HG02943 (cell line): ENCODE measurements at regions not wholly inside any gene's neighbourhood (a gene's known extent, or its start where the extent isn't known, plus 50 kb on each side); places are given as distances from the start of the nearest gene placed in this dataset.
"Not testable (repeated sequence)": the region's sequence is repeated elsewhere in the genome, so short reads cannot be mapped to it uniquely, and the experiment has no call there.

Source experiments
- ATAC-seq: cut with Tn5 transposase; IDR thresholded peaks from one replicate; pipeline ENCODE4 v1.9.1; 2021; ENCODE audit warnings: mild to moderate bottlenecking, low read depth, moderate library complexity; ENCODE audit not compliant: unreplicated experiment

DNA sequence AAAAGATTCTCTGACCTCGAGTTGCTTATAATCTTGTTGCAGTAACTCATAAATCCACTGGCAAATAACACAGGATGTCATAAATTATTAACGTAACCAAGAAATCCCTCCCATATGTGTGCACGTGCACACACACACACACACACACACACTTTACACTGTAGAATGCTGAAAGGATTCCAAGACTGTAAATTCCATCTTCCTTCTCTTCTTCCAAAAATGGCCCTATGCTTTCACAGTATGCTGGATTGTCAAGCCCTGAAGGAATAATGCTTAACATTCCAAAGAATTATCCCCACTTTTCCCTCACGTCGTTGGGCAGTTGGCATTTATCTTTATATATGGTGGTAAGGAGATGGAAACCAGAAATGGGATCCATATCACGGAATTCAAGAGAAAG is 117.5 kb upstream of the CRIM1 start:
- ATAC-seq: no peak

DNA sequence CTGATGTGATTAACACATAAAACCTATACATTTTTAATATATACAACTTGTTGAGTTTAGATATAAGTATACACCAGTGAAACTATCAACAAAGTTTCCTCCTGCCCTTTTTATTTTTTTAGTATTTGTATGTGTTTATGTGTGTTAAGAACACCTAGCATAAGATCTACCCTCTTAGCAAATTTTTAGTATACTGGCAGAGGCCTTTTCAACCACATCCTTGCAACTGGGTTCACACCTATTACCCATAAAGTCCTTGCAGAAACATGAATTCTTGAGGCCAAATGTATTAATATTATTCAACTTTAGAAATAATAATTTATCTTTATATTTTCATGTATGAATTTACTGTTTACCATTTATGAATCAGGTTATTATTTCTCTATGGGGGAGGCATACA is 119.7 kb upstream of the CRIM1 start:
- no peak for ATAC-seq

DNA sequence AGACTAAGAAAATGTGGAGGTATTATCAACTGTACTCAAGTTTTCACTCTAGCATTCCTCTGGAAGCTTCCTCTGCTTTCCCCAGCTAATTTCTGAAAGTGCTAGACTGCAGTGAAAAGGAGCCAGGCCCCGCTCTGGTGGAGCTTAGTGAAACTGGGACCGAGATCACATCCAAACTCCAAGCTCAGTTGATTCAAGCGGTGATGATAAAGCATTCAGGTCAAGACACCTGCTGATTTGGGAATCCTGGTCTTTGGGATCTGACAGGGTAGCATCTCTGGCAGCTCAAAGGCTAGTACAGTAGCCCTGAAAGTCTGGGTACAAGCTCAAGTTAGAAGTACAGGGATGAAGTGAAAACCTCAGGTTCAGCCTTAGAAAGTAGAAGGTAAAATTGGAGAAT is 120.2 kb upstream of the CRIM1 start:
- ATAC-seq: no peak

DNA sequence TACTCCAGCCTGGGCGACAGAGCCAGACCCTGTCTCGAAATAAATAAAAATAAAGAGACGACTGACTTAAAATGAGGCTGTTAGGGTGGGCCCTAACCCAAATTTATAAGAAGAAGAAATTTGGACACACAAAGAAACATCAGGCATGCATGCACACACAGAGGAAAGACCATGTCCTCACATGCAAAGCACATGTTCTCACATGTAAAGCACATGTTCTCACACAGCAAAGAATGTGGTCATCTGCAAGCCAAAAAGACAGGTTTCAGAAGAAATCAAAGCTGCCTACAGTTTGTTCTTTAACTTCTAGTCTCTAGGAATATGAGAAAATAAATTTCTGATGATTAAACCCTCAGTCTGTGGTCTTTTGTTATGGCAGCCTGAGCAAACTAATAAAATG is 132.3 kb upstream of the CRIM1 start:
- ATAC-seq: no peak

DNA sequence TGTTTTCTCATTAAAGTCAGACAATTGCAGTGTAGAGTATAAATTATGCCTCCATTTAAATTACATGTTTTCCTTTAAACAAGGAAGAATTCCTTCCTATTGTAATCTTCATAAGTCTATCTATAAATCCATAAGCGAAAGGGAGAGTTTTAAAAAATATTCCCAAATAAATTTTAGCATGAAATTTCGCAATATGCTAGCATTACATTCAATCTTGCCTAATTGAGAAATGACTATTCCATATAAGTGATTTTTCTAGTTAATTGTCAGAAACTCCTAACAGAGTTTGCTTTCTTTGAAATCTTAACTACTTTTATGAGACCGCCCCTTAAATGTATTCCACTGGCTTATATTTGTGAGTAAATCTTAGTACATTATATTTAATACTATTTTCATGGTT is 133.1 kb upstream of the CRIM1 start:
- ATAC-seq: no peak

DNA sequence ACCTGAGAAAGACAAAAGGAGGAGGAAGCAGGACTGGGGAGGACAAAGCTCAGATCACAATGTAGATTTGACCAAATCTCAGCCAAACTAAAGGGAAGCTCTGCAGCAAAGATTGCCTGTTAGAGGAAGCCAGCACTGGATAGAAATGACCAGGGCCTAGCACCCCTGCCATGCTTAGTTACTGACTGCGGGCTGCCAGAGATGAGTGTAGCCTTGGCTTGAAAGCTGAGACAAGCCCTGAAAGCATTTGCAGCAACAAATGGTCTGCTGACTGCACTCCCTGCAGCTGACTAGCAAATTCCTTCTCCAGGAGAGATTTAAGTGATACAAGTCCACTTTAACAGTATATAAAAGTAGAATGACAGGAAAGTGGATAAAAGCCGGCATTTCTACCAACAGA is 140.9 kb upstream of the CRIM1 start:
- no peak for ATAC-seq

GRCh38 chr2:36203366-36203765 is 152.2 kb upstream of the CRIM1 start:
- ATAC-seq: no peak

GRCh38 chr2:36197181-36197971 is 158.2 kb upstream of the CRIM1 start:
- ATAC-seq: no peak

DNA sequence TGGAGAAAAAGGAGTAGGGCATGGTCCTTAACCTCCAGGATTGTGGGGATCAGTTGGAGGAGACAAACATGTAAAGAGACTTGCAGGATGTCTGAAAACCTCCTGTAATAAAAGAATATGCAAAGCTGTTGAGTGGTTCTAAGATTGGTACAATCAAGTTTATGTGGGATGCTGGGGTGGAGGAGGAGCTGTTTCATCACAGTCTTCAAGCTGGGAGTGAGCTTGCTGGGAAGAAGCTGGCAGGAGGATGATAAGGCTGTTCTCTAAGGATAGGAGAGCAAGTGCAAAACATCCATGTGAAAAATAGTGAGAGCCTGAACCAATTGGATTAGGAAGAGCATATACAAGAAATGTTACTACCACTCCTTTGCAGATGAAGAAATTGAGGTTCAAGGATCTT is 161.9 kb upstream of the CRIM1 start:
- no peak for ATAC-seq

GRCh38 chr2:36192983-36193382 is 162.6 kb upstream of the CRIM1 start:
- no peak for ATAC-seq

GRCh38 chr2:36190097-36190496 is 165.5 kb upstream of the CRIM1 start:
- no peak for ATAC-seq

DNA sequence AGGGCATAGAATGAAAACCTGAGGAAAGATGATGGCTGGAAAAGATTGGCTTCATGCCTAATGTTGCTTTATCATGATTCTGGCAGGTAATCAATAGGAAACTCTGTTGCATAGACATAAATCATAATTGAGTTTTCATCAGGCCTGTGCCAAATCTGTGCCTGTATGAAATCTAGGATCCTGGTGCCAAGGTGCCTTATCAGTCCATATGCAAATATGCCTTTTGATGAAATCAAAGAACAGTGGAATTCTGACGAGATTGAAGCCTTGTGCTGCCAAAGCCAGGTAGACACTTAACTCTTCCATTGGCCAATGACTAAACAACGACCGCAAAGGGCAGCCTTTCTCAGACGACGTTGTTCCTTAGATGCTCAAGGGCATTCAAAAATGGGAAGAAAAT is 170.0 kb upstream of the CRIM1 start:
- no peak for ATAC-seq

DNA sequence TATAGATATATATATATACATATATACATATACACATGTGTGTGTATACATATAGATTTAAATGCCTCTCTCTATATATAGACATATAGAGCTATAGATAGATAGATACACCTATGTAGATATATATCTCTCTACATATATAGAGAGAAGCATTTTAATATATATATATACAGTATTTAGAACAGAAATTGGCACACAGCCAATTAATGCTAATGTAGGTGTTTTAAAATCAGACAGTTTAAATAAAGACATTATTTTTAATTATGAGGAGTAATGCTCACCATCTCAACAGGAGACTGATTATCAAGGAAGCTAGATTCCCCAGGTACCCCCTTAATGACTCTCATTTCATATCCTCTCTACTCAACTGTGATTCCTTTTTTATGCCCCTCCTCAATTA is 170.7 kb upstream of the CRIM1 start:
- no peak for ATAC-seq

DNA sequence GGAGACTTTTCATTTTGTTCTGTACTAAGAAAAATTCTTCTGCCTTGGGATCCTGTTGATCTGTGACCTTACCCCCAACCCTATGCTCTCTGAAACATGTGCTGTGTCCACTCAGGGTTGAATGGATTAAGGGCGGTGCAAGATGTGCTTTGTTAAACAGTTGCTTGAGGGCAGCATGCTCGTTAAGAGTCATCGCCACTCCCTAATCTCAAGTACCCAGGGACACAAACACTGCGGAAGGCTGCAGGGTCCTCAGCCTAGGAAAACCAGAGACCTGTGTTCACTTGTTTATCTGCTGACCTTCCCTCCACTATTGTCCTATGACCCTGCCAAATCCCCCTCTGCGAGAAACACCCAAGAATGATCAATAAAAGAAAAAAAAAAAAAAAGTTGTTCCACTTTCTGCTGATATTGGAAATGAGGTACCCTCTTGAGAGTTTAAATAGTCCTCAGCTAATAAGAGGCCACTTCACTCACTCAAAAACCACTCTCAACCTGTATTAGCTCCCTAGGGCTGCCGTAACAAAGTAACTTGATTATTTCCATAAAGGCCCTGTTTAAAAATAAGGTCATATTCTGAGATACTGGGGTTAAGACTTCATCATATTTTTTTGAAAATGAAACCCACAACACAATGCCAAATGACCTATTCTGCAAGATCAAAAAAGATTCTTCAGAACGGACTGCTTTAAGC is 174.6 kb upstream of the CRIM1 start:
- ATAC-seq: not testable (repeated sequence)

- ATAC-seq: not testable (repeated sequence)
Measured at GRCh38 chr2:36180293-36180692, 175.3 kb upstream of the CRIM1 start.

DNA sequence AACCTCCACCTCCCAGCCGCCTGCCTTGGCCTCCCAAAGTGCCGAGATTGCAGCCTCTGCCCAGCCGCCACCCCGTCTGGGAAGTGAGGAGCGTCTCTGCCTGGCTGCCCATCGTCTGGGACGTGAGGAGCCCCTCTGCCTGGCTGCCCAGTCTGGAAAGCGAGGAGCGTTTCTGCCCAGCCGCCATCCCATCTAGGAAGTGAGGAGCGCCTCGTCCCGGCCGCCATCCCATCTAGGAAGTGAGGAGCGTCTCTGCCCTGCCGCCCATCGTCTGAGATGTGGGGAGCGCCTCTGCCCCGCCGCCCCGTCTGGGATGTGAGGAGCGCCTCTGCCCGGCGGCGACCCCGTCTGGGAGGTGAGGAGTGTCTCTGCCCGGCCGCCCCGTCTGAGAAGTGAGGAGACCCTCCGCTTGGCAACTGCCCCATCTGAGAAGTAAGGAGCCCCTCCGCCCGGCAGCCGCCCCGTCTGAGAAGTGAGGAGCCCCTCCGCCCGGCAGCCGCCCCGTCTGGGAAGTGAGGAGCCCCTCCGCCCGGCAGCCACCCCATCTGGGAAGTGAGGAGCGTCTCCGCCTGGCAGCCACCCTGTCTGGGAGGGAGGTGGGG is 175.8 kb upstream of the CRIM1 start:
- not testable (repeated sequence) for ATAC-seq

GRCh38 chr2:36178384-36178783 is 177.2 kb upstream of the CRIM1 start:
- ATAC-seq: no peak

DNA sequence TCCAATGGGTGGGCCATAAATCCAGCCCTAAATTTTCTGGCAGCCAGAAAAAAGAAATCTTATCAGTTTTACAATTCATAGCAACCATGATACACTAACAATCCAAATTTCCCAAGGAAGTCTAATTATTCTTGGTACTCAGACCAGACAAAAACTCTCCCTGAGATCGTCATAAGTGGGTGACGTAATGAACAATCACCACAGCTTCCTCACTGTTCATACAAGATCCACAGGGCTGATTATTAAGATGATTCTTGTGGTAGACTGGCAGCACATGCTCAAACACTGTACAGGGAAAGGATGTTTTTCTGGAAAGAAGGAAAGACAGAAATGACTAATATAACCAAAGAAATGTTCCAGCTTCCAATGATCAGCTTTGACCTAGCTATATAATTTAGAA is 178.3 kb upstream of the CRIM1 start:
- no peak for ATAC-seq

DNA sequence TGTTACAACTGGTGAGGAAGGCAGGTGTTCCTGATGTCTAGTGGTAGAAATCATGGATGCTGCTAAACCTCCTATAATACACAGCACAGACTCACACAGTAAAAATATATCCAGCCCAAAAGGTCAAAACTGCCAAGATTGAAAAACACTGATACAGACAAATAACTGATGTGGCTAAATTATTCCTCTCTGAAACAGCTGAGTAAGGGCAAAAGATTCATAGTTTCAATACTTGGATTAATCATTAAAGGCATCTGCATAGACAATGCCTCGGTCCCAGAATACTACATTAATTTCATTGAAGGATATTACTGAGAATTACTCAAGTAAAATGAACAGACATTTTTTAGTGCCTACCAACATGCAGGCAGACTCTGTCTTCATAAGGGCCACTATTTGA is 180.7 kb upstream of the CRIM1 start:
- ATAC-seq: no peak

- no peak for ATAC-seq
Measured at GRCh38 chr2:36173760-36174404, 181.7 kb upstream of the CRIM1 start.

GRCh38 chr2:36172824-36173223 is 182.8 kb upstream of the CRIM1 start:
- no peak for ATAC-seq
